Right forelimb (tissue), 1 donor: ENCODE measurements at regions not wholly inside any gene's neighbourhood (a gene's known extent, or its start where the extent isn't known, plus 50 kb on each side); places are given as distances from the start of the nearest gene placed in this dataset.

Source experiments
- DNase-seq: peaks from one replicate; pipeline ENCODE4 v3.0.0-alpha.2; 2018

- no peak for DNase-seq
These were observed 111.8 kb downstream of the ENGASE start for GRCh38 chr17:79186406-79186805.

- no peak for DNase-seq
These were observed 111.0 kb downstream of the ENGASE start for GRCh38 chr17:79185671-79186070.

- no peak for DNase-seq
These were observed 109.6 kb downstream of the ENGASE start for GRCh38 chr17:79184219-79184618.

GRCh38 chr17:79183293-79184158 is 108.9 kb downstream of the ENGASE start:
- no peak for DNase-seq

- no peak for DNase-seq
These were observed 108.3 kb downstream of the ENGASE start for GRCh38 chr17:79183043-79183292.

GRCh38 chr17:79182176-79183042 is 107.8 kb downstream of the ENGASE start:
- DNase-seq: no peak

- DNase-seq: no peak
These were observed 105.9 kb downstream of the ENGASE start for GRCh38 chr17:79180358-79181005.

GRCh38 chr17:79179334-79179733 is 104.7 kb downstream of the ENGASE start:
- DNase-seq: no peak

- no peak for DNase-seq
These were observed 103.3 kb downstream of the ENGASE start for GRCh38 chr17:79177877-79178276.

GRCh38 chr17:79176792-79177601 is 102.4 kb downstream of the ENGASE start:
- DNase-seq: no peak

GRCh38 chr17:79174905-79175856 is 100.6 kb downstream of the ENGASE start:
- DNase-seq: no peak

- DNase-seq: no peak
These were observed 99.7 kb downstream of the ENGASE start for GRCh38 chr17:79174193-79174765.

GRCh38 chr17:79171188-79171587 is 96.6 kb downstream of the ENGASE start:
- DNase-seq: no peak

GRCh38 chr17:79169861-79170260 is 95.2 kb downstream of the ENGASE start:
- DNase-seq: no peak

GRCh38 chr17:79169366-79169765 is 94.7 kb downstream of the ENGASE start:
- no peak for DNase-seq

GRCh38 chr17:79168486-79169055 is 93.9 kb downstream of the ENGASE start:
- no peak for DNase-seq

- DNase-seq: no peak
These were observed 92.9 kb downstream of the ENGASE start for GRCh38 chr17:79167486-79167885.

GRCh38 chr17:79165756-79166473 is 91.3 kb downstream of the ENGASE start:
- DNase-seq: no peak

GRCh38 chr17:79164913-79165695 is 90.5 kb downstream of the ENGASE start:
- no peak for DNase-seq
